T-helper 1 cell treated with Interleukin-12 subunit alpha and Interleukin-12 subunit beta and Interleukin-4 antibody, amounts not matched to agents 30 μg/mL and 1 μg/mL, for 36 hours (primary cell): ENCODE measurements at regions not wholly inside any gene's neighbourhood (a gene's known extent, or its start where the extent isn't known, plus 50 kb on each side); places are given as distances from the start of the nearest gene placed in this dataset.

Experiments
- H3K27ac Mint-ChIP-seq: one replicate; pipeline ENCODE4 v1.8.0; 2021; ENCODE audit warnings: mild to moderate bottlenecking, mixed read lengths
- H3K27me3 Mint-ChIP-seq: one replicate; pipeline ENCODE4 v1.8.0; 2021; ENCODE audit warnings: low read depth, mixed read lengths
- H3K36me3 Mint-ChIP-seq: one replicate; pipeline ENCODE4 v1.8.0; 2021; ENCODE audit warnings: low read depth, mixed read lengths
- H3K4me1 Mint-ChIP-seq: one replicate; pipeline ENCODE4 v1.8.0; 2021; ENCODE audit warnings: low read depth, mixed read lengths
- H3K4me3 Mint-ChIP-seq: one replicate; pipeline ENCODE4 v1.8.0; 2021; ENCODE audit warnings: mild to moderate bottlenecking, moderate library complexity, mixed read lengths
- H3K9me3 Mint-ChIP-seq: one replicate; pipeline ENCODE4 v1.8.0; 2021; ENCODE audit warnings: mixed read lengths

GRCh38 chr10:128281343-128281742 is 155.1 kb upstream of the MKI67 start:
- Mint-ChIP-seq H3K36me3 (no peaks in the 10 kb centered on the region), H3K27me3 (peaks cover 35% of the 10 kb centered on the region), H3K4me1 (no peaks in the 10 kb centered on the region), H3K9me3 (no peaks in the 10 kb centered on the region), H3K4me3 (no peak overlapping the region), H3K27ac (no peak overlapping the region)

- H3K27me3 Mint-ChIP-seq, result peaks cover 34% of the 10 kb centered on the region
- H3K4me3 Mint-ChIP-seq, result no peak overlapping the region
- no peaks in the 10 kb centered on the region for H3K36me3 Mint-ChIP-seq
- H3K27ac Mint-ChIP-seq, result no peak overlapping the region
- no peaks in the 10 kb centered on the region for H3K9me3 Mint-ChIP-seq
- H3K4me1 Mint-ChIP-seq, result no peaks in the 10 kb centered on the region
Observed at GRCh38 chr10:128281861-128282260, 155.6 kb upstream of the MKI67 start.

DNA sequence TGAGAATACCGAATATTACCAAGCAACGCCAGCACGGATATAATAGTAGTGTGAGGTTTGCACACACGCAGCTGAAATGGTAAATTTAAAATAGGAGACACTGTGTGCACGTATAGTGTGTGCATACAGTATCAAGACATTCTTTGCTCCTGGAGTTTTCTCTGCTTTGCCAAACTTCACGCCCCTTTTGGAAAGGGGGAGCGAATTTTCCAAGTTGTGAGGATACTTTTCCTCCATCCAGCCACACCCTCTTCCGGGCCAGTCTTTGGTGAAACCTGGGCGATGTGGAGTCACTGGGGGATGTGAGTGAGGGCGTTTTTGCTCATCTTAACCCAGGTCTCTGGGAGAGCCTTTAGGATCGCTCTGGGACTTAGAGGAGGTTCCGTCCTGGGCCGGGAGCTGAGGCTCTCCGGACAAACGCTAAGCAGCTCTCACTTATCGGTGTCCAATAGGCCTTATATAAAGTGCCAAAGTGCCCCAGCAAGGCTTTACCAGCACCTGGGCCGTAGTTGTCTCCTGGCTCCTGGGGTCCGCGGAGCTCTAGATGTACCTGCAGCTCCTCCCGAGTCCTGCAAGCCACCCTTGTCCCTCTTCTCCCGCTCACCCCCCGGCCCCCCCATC is 160.0 kb upstream of the MKI67 start:
- peaks cover 2% of the 10 kb centered on the region for H3K36me3 Mint-ChIP-seq

DNA sequence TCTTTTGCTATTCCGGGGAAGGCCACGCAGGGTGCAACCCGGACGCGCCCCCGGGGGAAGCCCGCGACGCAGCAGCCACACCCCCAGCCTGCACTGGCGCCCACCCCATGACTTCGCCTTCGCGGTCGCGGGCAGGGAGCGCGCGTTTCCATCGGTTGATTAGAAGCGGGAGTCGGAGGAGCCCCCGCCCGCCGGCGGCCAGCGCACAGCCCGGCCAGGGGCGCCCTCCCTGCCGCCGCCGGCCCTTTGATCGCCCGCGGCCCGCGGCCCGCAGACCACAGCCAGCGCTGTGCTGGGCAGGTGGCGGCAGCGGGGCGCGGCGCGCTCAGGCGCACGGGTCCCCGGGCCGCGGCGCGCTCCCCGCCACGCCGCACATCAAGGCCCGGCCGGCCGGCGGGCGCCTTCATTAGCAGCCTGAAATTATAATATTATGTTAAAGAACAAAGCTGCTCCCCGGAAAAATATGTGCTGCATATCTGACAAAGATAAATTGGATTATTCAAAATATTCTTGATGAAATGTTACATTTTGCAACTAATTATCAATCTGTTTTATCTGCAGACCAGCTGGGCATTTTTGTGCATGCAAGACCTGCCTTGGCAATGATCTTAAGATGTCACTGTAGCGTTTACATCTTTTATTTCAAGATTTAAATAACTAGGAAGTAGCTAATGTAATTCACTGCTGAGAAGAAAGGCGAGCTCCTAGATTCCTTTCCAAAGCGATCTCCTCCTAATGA is 160.7 kb upstream of the MKI67 start:
- H3K36me3 Mint-ChIP-seq, result peaks cover 2% of the 10 kb centered on the region
- no peak overlapping the region for H3K4me3 Mint-ChIP-seq
- H3K9me3 Mint-ChIP-seq, result peaks cover 6% of the 10 kb centered on the region
- peaks cover 48% of the 10 kb centered on the region for H3K27me3 Mint-ChIP-seq
- H3K27ac Mint-ChIP-seq, result no peak overlapping the region
- no peaks in the 10 kb centered on the region for H3K4me1 Mint-ChIP-seq

More for the DNA sequence above, 160.0 kb upstream of the MKI67 start:
- H3K9me3 Mint-ChIP-seq, result peaks cover 6% of the 10 kb centered on the region
- no peak overlapping the region for H3K27ac Mint-ChIP-seq
- peaks cover 48% of the 10 kb centered on the region for H3K27me3 Mint-ChIP-seq
- H3K4me3 Mint-ChIP-seq, result no peak overlapping the region
- H3K4me1 Mint-ChIP-seq, result no peaks in the 10 kb centered on the region

DNA sequence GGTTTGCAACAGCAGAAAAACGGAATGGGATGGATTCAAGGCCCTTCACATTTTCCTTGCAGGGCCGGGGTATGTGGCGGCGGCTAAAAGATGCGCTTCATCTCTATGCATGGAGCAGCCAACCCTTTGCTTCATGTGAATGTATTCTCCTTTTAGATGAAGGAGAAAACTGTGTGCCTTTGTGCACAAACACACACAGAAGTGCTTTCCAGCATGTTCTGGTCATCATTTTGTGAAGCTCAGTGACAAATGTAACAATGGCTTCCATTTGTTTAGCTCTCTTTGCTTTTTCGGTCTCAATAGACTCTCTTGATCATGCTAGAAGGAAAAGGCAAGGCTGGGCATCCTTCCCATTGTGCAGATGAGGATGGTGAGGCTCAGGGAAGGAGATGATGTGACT is 161.7 kb upstream of the MKI67 start:
- Mint-ChIP-seq H3K27ac (no peak overlapping the region), H3K9me3 (peaks cover 6% of the 10 kb centered on the region), H3K27me3 (peaks cover 48% of the 10 kb centered on the region), H3K4me3 (no peak overlapping the region), H3K36me3 (peaks cover 2% of the 10 kb centered on the region), H3K4me1 (no peaks in the 10 kb centered on the region)

DNA sequence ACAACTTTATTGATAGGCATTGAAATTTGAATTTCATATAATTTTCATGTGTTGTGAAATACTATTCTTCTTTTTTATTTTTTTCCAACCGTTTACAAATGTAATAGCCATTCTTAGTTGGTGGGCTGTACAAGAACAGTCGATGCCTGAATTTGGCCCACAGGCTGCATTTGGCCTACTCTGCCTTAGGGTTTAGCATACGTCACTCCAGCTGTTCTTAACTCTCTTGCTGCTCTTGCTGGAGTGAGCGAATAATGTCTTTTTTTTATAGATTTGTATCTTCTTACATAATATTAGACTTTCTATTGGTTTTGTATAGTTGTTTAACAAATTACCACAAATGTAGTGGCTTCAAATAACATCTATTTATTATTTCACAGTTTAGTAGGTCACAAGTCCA is 163.4 kb upstream of the MKI67 start:
- peaks cover 2% of the 10 kb centered on the region for H3K36me3 Mint-ChIP-seq
- peaks cover 6% of the 10 kb centered on the region for H3K9me3 Mint-ChIP-seq
- no peaks in the 10 kb centered on the region for H3K4me1 Mint-ChIP-seq
- no peak overlapping the region for H3K4me3 Mint-ChIP-seq
- H3K27me3 Mint-ChIP-seq, result peaks cover 43% of the 10 kb centered on the region
- no peak overlapping the region for H3K27ac Mint-ChIP-seq

DNA sequence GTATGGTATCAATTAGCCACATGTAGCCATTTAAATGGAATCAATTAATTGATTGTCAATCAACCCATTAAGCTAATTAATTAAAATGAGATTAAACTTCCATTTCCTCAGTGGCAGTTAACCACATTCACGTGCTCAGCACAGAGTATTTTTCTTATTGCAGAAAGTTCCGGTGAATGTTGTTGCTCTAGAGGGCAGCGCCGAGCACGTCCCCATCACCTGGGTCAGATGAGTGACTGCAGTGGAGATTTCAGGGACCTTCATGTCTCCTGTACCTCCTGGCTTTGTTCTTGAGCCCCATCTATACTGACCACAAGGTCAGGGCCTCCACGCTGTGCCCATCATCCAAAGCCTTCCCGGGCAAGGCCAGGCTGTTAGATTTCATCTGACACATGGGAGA is 168.8 kb upstream of the MKI67 start:
- Mint-ChIP-seq H3K4me3 (no peak overlapping the region), H3K4me1 (no peaks in the 10 kb centered on the region), H3K27me3 (peaks cover 1% of the 10 kb centered on the region)

DNA sequence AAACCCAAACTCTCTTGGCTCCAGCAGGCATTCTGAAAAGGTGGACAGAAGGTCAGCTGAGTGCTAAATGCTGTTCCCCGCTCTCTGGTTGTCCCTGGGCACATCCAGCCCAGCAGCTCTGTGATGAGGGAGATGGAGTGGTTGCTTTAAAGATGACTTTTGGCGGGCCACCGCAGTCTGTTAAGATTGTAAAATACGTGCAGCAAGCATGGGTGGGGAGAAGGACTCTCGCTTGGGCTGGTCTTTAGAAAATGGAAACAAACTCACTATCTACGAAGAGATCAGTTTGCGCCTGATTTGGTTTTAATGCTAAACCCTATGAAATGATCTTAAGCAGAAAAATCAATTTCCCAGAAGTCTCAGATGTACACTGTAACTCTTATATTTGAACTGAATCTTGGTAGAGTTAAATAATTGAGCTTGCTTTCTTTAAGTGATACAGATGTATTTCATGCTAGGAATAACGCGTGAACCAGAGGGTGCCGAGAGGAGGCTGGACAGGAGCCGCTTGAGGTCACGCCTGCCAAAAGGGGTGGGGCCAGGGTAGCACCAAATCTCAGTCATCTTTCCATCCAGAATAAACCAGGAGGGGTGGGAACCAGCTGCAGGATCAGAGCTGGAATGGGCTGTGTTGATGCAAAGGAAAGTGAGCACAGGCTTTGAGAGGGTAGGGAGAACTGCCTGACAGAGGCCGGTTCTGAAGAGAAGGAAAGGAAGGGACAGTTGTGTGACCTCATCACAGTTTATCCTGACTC is 170.2 kb upstream of the MKI67 start:
- H3K9me3 Mint-ChIP-seq, result peaks cover 6% of the 10 kb centered on the region
- no peaks in the 10 kb centered on the region for H3K4me1 Mint-ChIP-seq
- H3K4me3 Mint-ChIP-seq, result no peak overlapping the region
- no peaks in the 10 kb centered on the region for H3K27me3 Mint-ChIP-seq
- H3K27ac Mint-ChIP-seq, result no peak overlapping the region
- H3K36me3 Mint-ChIP-seq, result no peaks in the 10 kb centered on the region

More for the DNA sequence above, 168.8 kb upstream of the MKI67 start:
- Mint-ChIP-seq H3K9me3 (peaks cover 6% of the 10 kb centered on the region), H3K27ac (no peak overlapping the region), H3K36me3 (no peaks in the 10 kb centered on the region)

DNA sequence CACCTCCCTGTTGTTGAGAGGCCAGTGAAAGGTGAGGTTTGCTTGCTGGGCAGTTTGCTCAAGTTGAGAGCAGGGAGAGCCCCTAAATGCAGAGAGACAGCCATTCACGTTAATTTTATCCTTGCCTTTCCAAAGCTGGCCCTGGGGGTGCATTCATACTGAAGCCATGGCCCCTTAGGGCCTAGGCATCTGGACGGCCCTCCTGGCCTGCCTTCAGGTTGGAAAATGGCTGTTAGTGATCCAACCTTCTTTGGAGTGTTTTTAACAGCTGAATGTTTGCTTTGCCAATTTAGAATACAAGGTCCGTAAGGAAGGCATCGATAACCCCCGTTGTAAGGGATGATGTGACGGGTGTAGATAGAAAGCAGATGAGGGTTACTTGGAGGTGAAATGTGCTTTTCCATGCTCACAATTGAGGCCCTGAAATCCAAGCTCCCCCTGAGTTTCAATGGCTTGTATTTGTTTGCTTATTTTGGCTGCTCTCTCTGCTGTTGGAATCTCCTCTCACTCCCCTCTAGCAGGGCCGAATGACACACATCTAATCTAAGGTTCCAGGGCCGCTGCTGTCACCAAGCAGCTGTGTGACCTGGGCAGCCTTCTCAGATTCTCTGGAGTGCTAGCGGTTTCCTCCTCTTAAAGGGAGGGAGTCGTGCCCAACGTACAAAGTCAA is 171.6 kb upstream of the MKI67 start:
- Mint-ChIP-seq H3K4me3 (no peak overlapping the region), H3K36me3 (no peaks in the 10 kb centered on the region), H3K27me3 (no peaks in the 10 kb centered on the region), H3K9me3 (peaks cover 10% of the 10 kb centered on the region), H3K4me1 (no peaks in the 10 kb centered on the region), H3K27ac (no peak overlapping the region)

GRCh38 chr10:128298587-128298986 is 172.4 kb upstream of the MKI67 start:
- Mint-ChIP-seq H3K4me1 (no peaks in the 10 kb centered on the region), H3K27me3 (no peaks in the 10 kb centered on the region), H3K36me3 (no peaks in the 10 kb centered on the region), H3K9me3 (peaks cover 10% of the 10 kb centered on the region), H3K27ac (no peak overlapping the region), H3K4me3 (no peak overlapping the region)

GRCh38 chr10:128300290-128300824 is 174.1 kb upstream of the MKI67 start:
- no peaks in the 10 kb centered on the region for H3K27me3 Mint-ChIP-seq
- H3K4me3 Mint-ChIP-seq, result no peak overlapping the region
- H3K4me1 Mint-ChIP-seq, result no peaks in the 10 kb centered on the region
- H3K27ac Mint-ChIP-seq, result no peak overlapping the region
- peaks cover 10% of the 10 kb centered on the region for H3K9me3 Mint-ChIP-seq
- no peaks in the 10 kb centered on the region for H3K36me3 Mint-ChIP-seq

DNA sequence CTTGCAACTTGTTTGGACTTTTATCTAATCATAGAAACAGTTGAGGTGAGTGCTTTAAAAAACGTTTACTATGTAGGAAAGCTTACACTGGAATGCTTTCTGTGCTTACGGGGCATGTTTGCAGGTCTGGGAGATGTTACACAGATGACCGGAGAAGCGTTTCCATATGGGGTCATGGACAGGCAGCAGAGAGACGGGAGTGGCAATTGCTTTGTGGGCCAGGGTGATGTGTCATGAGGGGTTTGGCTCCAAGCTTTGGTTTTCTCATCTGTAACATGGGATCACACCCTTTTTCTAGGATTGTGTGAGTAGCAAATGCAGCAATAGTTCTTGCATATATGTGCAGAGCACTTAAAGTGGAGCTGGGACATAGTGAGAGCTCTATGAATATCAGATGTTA is 174.8 kb upstream of the MKI67 start:
- Mint-ChIP-seq H3K36me3 (no peaks in the 10 kb centered on the region), H3K4me3 (no peak overlapping the region), H3K4me1 (no peaks in the 10 kb centered on the region), H3K27me3 (no peaks in the 10 kb centered on the region), H3K9me3 (peaks cover 10% of the 10 kb centered on the region), H3K27ac (no peak overlapping the region)

DNA sequence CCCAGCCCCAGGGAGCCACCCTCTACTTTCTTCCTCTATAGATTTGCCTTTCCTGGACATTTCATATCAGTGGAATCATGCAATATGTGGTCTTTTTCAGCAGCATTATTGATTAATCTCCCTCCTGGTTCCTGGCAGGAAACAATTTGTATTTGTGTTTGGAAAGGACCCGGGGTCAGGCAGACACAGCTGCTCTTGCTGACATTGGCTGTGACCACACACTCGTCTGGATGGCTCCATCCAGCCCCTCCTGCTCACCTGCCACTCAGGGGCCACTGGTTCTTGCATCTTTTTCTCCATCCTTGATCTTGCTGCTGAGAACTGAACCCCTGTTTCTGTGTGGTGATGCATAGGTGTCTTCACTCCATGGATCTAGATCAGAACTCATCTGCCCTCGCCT is 176.6 kb upstream of the MKI67 start:
- Mint-ChIP-seq H3K4me1 (no peaks in the 10 kb centered on the region), H3K36me3 (no peaks in the 10 kb centered on the region), H3K27ac (no peak overlapping the region), H3K9me3 (peaks cover 10% of the 10 kb centered on the region), H3K4me3 (no peak overlapping the region), H3K27me3 (no peaks in the 10 kb centered on the region)

- Mint-ChIP-seq H3K4me1 (no peaks in the 10 kb centered on the region), H3K36me3 (no peaks in the 10 kb centered on the region), H3K27me3 (no peaks in the 10 kb centered on the region), H3K27ac (no peak overlapping the region), H3K4me3 (no peak overlapping the region), H3K9me3 (peaks cover 10% of the 10 kb centered on the region)
Observed at GRCh38 chr10:128304271-128304670, 178.0 kb upstream of the MKI67 start.
